ENCODE measurements at regions not wholly inside any gene's neighbourhood (a gene's known extent, or its start where the extent isn't known, plus 50 kb on each side); places are given as distances from the start of the nearest gene placed in this dataset.

GRCh38 chr1:188426561-188426960 is 1597.8 kb downstream of the PLA2G4A start:
- intact Hi-C loops (cut with DNase I): no loop called here
- Histone ChIP-seq H3K27me3 (no peaks in the 10 kb centered on the region), H3K9me3 (no peaks in the 10 kb centered on the region), H3K4me3 (no peak overlapping the region), H3K36me3 (no peaks in the 10 kb centered on the region), H3K27ac (no peak overlapping the region), H3K4me1 (no peaks in the 10 kb centered on the region)
- no peak for DNase-seq
- TF ChIP-seq CTCF (IDR thresholded peaks at IDR 0.05) (no peak), POLR2A (IDR thresholded peaks at IDR 0.05) (no peak)
- ATAC-seq: no peak

- intact Hi-C loops (cut with DNase I): no loop called here
- DNase-seq (no peak), ATAC-seq (no peak)
- TF ChIP-seq POLR2A (IDR thresholded peaks at IDR 0.05) (no peak), CTCF (IDR thresholded peaks at IDR 0.05) (no peak)
- Histone ChIP-seq H3K9me3 (no peaks in the 10 kb centered on the region), H3K27me3 (no peaks in the 10 kb centered on the region), H3K27ac (no peak overlapping the region), H3K4me3 (no peak overlapping the region), H3K36me3 (no peaks in the 10 kb centered on the region), H3K4me1 (no peaks in the 10 kb centered on the region)
- WGBS (ENCODE audit: insufficient coverage, low coverage, low lambda C conversion rate, missing lambda C conversion rate): 27% methylated on average over 2 of the region's 2 CpGs
Measured at GRCh38 chr1:188427642-188428041, 1598.9 kb downstream of the PLA2G4A start.

- TF ChIP-seq POLR2A (IDR thresholded peaks at IDR 0.05) (no peak), CTCF (IDR thresholded peaks at IDR 0.05) (no peak)
- no peaks in the 10 kb centered on the region for H3K27me3 ChIP-seq
- no peaks in the 10 kb centered on the region for H3K9me3 ChIP-seq
- intact Hi-C loops (cut with DNase I): no loop called here
- H3K4me3 ChIP-seq: no peak overlapping the region
- H3K4me1 ChIP-seq: no peaks in the 10 kb centered on the region
- no peak overlapping the region for H3K27ac ChIP-seq
- H3K36me3 ChIP-seq: no peaks in the 10 kb centered on the region
- 44% methylated on average over 2 of the region's 2 CpGs for WGBS (ENCODE audit: insufficient coverage, low coverage, low lambda C conversion rate, missing lambda C conversion rate)
- ATAC-seq (no peak), DNase-seq (no peak)
Measured at GRCh38 chr1:188429386-188429785, 1600.6 kb downstream of the PLA2G4A start.

- ATAC-seq (no peak), DNase-seq (no peak)
- no peaks in the 10 kb centered on the region for H3K27me3 ChIP-seq
- H3K27ac ChIP-seq: no peak overlapping the region
- TF ChIP-seq CTCF (IDR thresholded peaks at IDR 0.05) (no peak), POLR2A (IDR thresholded peaks at IDR 0.05) (no peak)
- no peaks in the 10 kb centered on the region for H3K36me3 ChIP-seq
- intact Hi-C loops (cut with DNase I): no loop called here
- H3K4me3 ChIP-seq: no peak overlapping the region
- WGBS (ENCODE audit: insufficient coverage, low coverage, low lambda C conversion rate, missing lambda C conversion rate): 25% methylated on average over 1 of the region's 1 CpG
- H3K9me3 ChIP-seq: no peaks in the 10 kb centered on the region
- no peaks in the 10 kb centered on the region for H3K4me1 ChIP-seq
Measured at GRCh38 chr1:188432427-188432826, 1603.7 kb downstream of the PLA2G4A start.

GRCh38 chr1:188433425-188433824 is 1604.7 kb downstream of the PLA2G4A start:
- intact Hi-C loops (cut with DNase I): no loop called here
- Histone ChIP-seq H3K9me3 (no peaks in the 10 kb centered on the region), H3K36me3 (no peaks in the 10 kb centered on the region), H3K4me1 (no peaks in the 10 kb centered on the region), H3K27ac (no peak overlapping the region), H3K27me3 (no peaks in the 10 kb centered on the region), H3K4me3 (no peak overlapping the region)
- no peak for ATAC-seq
- TF ChIP-seq CTCF (IDR thresholded peaks at IDR 0.05): no peak
- no peak for TF ChIP-seq POLR2A (IDR thresholded peaks at IDR 0.05)
- WGBS (ENCODE audit: insufficient coverage, low coverage, low lambda C conversion rate, missing lambda C conversion rate): 25% methylated on average over 2 of the region's 2 CpGs
- DNase-seq: no peak

All from right lobe of liver (tissue), 6 donors.